RWPE2 (cell line): ENCODE measurements at regions not wholly inside any gene's neighbourhood (a gene's known extent, or its start where the extent isn't known, plus 50 kb on each side); places are given as distances from the start of the nearest gene placed in this dataset.

ENCODE experiments used
- ATAC-seq: fragments of 200-7000 bp; cut with Tn5 transposase; 3 replicates; pipeline ENCODE4 v1.9.1; 2021; ENCODE audit warnings: low read depth
- DNase-seq: peaks from one replicate; pipeline ENCODE4 v3.0.0-alpha.2; 2020; ENCODE audit warnings: low spot score
- H3K27ac ChIP-seq: fragments of 450-650 bp; 2 replicates; pipeline ENCODE4 v1.5.1; 2017; ENCODE audit warnings: mild to moderate bottlenecking; ENCODE audit not compliant: poor library complexity, severe bottlenecking
- H3K27me3 ChIP-seq: fragments of 250-450 bp; sonication (Bioruptor Pico); 2 replicates; pipeline ENCODE4 v1.5.1; 2021; ENCODE audit warnings: mild to moderate bottlenecking, moderate library complexity; ENCODE audit not compliant: insufficient read depth, poor library complexity, severe bottlenecking
- H3K36me3 ChIP-seq: fragments of 250-450 bp; sonication (Bioruptor Pico); 2 replicates; pipeline ENCODE4 v1.5.1; 2020; ENCODE audit warnings: low read depth, mild to moderate bottlenecking, moderate library complexity
- H3K4me1 ChIP-seq: fragments of 250-450 bp; sonication (Bioruptor Pico); 2 replicates; pipeline ENCODE4 v1.5.1; 2021; ENCODE audit warnings: mild to moderate bottlenecking, moderate library complexity; ENCODE audit not compliant: insufficient read depth, poor library complexity, severe bottlenecking
- H3K4me3 ChIP-seq: fragments of 250-450 bp; sonication (Bioruptor Pico); 2 replicates; pipeline ENCODE4 v1.5.1; 2021; ENCODE audit warnings: mild to moderate bottlenecking, moderate library complexity; ENCODE audit not compliant: severe bottlenecking
- H3K9me3 ChIP-seq: fragments of 250-450 bp; sonication (Bioruptor Pico); 2 replicates; pipeline ENCODE4 v1.5.1; 2021; ENCODE audit warnings: mild to moderate bottlenecking, moderate library complexity; ENCODE audit not compliant: severe bottlenecking
- TF ChIP-seq, protein P1 (sequence below): fragments of 450-650 bp; IDR thresholded peaks from one replicate; pipeline ENCODE4 v1.5.1; 2017; ENCODE audit warnings: mild to moderate bottlenecking, moderate library complexity; ENCODE audit not compliant: poor library complexity, severe bottlenecking

DNA sequence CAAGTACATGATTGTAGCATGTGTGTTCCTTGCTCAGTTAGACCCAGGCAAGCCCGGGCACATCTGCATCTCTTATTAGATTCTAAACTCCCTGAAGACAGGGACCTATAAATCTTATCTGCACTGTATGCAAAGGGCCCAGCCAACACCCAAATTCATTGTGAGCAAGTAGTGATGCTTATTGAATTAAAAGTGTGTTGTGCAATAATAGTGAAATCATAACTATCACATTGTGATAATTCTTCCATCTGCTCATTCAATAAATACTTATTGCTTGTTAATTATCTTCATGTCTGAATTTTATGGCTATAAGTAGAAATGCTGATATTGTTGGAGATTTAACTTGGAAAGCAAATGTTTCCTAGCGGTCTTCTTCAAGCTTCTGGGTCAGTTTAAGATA, 387.5 kb downstream of the SLC4A3 start:
- Histone ChIP-seq H3K4me1 (no peaks in the 10 kb centered on the region), H3K27me3 (no peaks in the 10 kb centered on the region), H3K36me3 (no peaks in the 10 kb centered on the region), H3K27ac (no peak overlapping the region), H3K4me3 (no peak overlapping the region), H3K9me3 (no peaks in the 10 kb centered on the region)
- ATAC-seq = no peak
- TF ChIP-seq, protein P1, sequence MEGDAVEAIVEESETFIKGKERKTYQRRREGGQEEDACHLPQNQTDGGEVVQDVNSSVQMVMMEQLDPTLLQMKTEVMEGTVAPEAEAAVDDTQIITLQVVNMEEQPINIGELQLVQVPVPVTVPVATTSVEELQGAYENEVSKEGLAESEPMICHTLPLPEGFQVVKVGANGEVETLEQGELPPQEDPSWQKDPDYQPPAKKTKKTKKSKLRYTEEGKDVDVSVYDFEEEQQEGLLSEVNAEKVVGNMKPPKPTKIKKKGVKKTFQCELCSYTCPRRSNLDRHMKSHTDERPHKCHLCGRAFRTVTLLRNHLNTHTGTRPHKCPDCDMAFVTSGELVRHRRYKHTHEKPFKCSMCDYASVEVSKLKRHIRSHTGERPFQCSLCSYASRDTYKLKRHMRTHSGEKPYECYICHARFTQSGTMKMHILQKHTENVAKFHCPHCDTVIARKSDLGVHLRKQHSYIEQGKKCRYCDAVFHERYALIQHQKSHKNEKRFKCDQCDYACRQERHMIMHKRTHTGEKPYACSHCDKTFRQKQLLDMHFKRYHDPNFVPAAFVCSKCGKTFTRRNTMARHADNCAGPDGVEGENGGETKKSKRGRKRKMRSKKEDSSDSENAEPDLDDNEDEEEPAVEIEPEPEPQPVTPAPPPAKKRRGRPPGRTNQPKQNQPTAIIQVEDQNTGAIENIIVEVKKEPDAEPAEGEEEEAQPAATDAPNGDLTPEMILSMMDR = no peak
- DNase-seq = no peak

DNA sequence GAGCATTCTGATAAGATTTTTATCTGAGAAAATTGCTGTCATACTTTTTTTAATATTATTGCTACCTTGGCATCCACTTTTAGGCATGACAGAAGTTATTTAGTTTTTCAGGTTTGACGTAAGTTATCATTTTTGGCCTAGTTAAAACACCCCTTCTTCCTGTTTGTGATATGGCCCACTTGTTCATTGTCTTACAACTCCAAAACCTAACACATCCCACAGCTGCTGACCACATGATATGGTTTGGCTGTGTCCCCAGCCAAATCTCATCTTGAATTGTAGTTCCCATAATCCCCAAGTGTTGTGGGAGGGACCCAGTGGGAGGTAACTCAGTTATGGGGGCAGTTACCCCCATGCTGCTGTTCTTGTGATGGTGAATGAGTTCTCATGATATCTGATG, 388.1 kb downstream of the SLC4A3 start:
- TF ChIP-seq, protein P1 = no peak
- no peaks in the 10 kb centered on the region for H3K4me1 ChIP-seq
- no peaks in the 10 kb centered on the region for H3K9me3 ChIP-seq
- ATAC-seq = no peak
- H3K36me3 ChIP-seq = no peaks in the 10 kb centered on the region
- no peaks in the 10 kb centered on the region for H3K27me3 ChIP-seq
- H3K27ac ChIP-seq = no peak overlapping the region
- H3K4me3 ChIP-seq = no peak overlapping the region
- DNase-seq = no peak

DNA sequence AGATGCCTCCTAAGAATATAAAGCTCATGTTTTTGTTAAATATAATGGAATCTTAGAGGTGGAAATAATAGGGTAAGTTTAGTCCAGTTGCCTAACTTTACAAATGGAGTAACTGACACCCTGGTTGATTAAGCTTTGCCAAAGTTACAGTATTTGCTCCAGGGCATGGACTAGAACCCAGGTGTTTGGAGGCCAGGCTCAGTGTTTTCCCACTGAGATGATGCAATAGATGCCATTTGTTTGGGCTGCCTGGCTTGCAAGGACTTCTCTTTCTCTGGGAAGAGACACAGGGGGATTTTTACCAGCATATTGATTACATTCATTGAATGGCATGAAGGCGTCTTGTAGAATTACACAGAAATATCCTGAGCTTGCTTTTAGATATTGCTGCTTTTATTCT, 397.8 kb downstream of the SLC4A3 start:
- no peaks in the 10 kb centered on the region for H3K9me3 ChIP-seq
- DNase-seq (no peak), ATAC-seq (no peak)
- TF ChIP-seq, protein P1 = no peak
- H3K36me3 ChIP-seq = no peaks in the 10 kb centered on the region
- H3K4me1 ChIP-seq = no peaks in the 10 kb centered on the region
- H3K27ac ChIP-seq = no peak overlapping the region
- no peaks in the 10 kb centered on the region for H3K27me3 ChIP-seq
- H3K4me3 ChIP-seq = no peak overlapping the region

DNA sequence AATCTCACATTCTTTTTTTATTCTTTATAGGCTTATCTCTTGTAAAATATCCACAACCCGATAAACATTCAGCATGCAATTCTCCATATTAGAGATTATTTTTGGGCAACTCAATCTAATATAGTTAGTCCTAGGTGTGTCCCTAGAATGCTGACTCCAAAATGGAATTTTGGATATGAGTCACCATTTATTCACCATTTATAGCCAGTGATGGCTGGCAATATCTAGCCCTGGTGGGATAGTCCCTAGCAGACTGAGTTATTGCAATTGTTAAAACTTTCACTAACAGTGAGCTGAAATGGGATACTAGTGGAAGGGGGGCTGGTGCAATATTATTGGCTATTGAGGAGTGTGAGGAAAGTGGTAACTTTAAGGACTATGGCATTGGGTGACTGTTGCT, 401.6 kb downstream of the SLC4A3 start:
- Histone ChIP-seq H3K4me1 (no peaks in the 10 kb centered on the region), H3K4me3 (no peak overlapping the region), H3K27me3 (no peaks in the 10 kb centered on the region), H3K27ac (no peak overlapping the region), H3K36me3 (no peaks in the 10 kb centered on the region), H3K9me3 (no peaks in the 10 kb centered on the region)
- ATAC-seq = no peak
- DNase-seq = no peak
- TF ChIP-seq, protein P1 = no peak

DNA sequence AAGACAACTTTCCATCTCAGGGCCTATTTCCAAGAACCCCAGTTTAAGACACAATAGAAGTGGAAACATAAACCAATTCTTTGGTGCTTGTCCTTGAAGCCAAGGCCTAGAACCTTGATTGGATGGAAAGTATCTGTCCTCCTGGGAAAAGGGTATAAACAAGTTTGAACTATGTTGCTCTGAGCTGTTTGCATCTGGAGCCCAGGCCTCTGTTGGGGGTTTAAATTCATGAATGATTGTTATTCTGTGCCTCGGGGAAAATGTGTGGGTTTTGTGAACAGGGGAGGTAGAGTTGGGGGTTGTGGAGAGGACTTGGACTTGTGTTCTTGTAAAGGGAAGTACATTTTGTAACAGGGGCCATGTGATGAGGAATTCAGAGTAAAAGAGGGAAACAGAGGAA, 406.1 kb downstream of the SLC4A3 start:
- TF ChIP-seq, protein P1 = no peak
- ATAC-seq (no peak), DNase-seq (no peak)
- Histone ChIP-seq H3K9me3 (no peaks in the 10 kb centered on the region), H3K27ac (no peak overlapping the region), H3K27me3 (no peaks in the 10 kb centered on the region), H3K4me3 (no peak overlapping the region), H3K4me1 (peaks cover 7% of the 10 kb centered on the region), H3K36me3 (no peaks in the 10 kb centered on the region)
